ENCODE measurements at regions not wholly inside any gene's neighbourhood (a gene's known extent, or its start where the extent isn't known, plus 50 kb on each side); places are given as distances from the start of the nearest gene placed in this dataset.

GRCh38 chr13:53142306-53142705, 113.7 kb downstream of the OLFM4 start:
- Histone ChIP-seq H3K36me3 (ENCODE audit: control insufficient read depth in 2 of 4, insufficient read depth in 4 of 4, low read length in 3 of 4) (no peaks in the 10 kb centered on the region), H3K27ac (ENCODE audit: low read depth, low read length) (no peak overlapping the region), H3K79me2 (ENCODE audit: control insufficient read depth in 1 of 2, insufficient read depth in 2 of 2, low read length in 2 of 2) (no peaks in the 10 kb centered on the region), H3K4me2 (ENCODE audit: insufficient read depth in 1 of 2, low read depth in 2 of 2, low read length in 2 of 2) (no peak overlapping the region), H3K4me3 (ENCODE audit: extremely low read depth in 1 of 4, insufficient read depth in 2 of 4, low read depth in 3 of 4, low read length in 4 of 4) (no peak overlapping the region), H4K8ac (ENCODE audit: extremely low read depth, insufficient read depth, low read length) (no peak overlapping the region), H2BK20ac (ENCODE audit: low read length) (no peak overlapping the region), H3K14ac (ENCODE audit: insufficient read length) (no peak overlapping the region), H3K4ac (replicated peaks; ENCODE audit: insufficient read length, low read depth, low read length) (no peak overlapping the region), H3K27me3 (replicated peaks in 1 of 4; ENCODE audit: control insufficient read depth in 3 of 4, extremely low read depth in 1 of 4, insufficient read depth in 3 of 4, low read length in 3 of 4) (no peaks in the 10 kb centered on the region), H2BK5ac (ENCODE audit: low read depth, low read length) (no peak overlapping the region), H2BK15ac (ENCODE audit: low read length) (no peak overlapping the region), H3K23me2 (ENCODE audit: low read depth, low read length) (no peaks in the 10 kb centered on the region; the same call in 1 of the 2 replicates), H4K91ac (replicated peaks; ENCODE audit: insufficient read length, low read length) (no peak overlapping the region), H3K18ac (ENCODE audit: extremely low read depth, low read length) (no peak overlapping the region), H3K79me1 (ENCODE audit: low read depth, low read length) (no peaks in the 10 kb centered on the region), H2AFZ (ENCODE audit: low read length) (no peak overlapping the region), H2BK12ac (ENCODE audit: low read depth, low read length) (no peak overlapping the region), H2BK120ac (replicated peaks; ENCODE audit: low read depth, low read length) (no peak overlapping the region), H3K9me3 (ENCODE audit: insufficient read depth in 2 of 2, low read depth in 1 of 2, low read length in 1 of 2) (no peaks in the 10 kb centered on the region), H3K56ac (replicated peaks; ENCODE audit: insufficient read length, low read depth, low read length) (no peak overlapping the region), H3K9ac (replicated peaks in 1 of 4; ENCODE audit: extremely low read depth in 1 of 4, low read depth in 3 of 4, low read length in 3 of 4) (no peak overlapping the region), H3K23ac (ENCODE audit: insufficient read length) (no peak overlapping the region), H4K20me1 (replicated peaks in 1 of 2; ENCODE audit: control insufficient read depth in 1 of 2, insufficient read depth in 2 of 2, low read length in 2 of 2) (no peaks in the 10 kb centered on the region), H4K5ac (ENCODE audit: insufficient read length, low read depth, low read length) (no peak overlapping the region), H2AK5ac (ENCODE audit: low read depth, low read length) (no peak overlapping the region), H3K4me1 (replicated peaks in 1 of 4; ENCODE audit: control insufficient read depth in 3 of 4, insufficient read depth in 4 of 4, low read length in 3 of 4) (peaks cover 0 to 2% (median 0%) of the 10 kb centered on the region in 4 experiments; a peak in 2 of 7 replicates)
- TF ChIP-seq EZH2 (IDR thresholded peaks at IDR 0.05; ENCODE audit: low read depth, low read length, severe bottlenecking), result no peak
- no peak for TF ChIP-seq POU5F1 (IDR thresholded peaks at IDR 0.05; ENCODE audit: low read depth, low read length)
- ChIA-PET POLR2A (ENCODE audit: partially characterized antibody) (no interaction called here), CTCF (ENCODE audit: partially characterized antibody) (interaction anchor here (2.4 kb wide), 1 partner anchor 9 kb away, joined by 10 read pairs; no protein-coding TSS in a partner anchor)
- DNase-seq (ENCODE audit: low read depth in 1 of 2, low spot score in 2 of 2) (no peak), FAIRE-seq (no peak)
- 92% methylated on average over 5 of the region's 5 CpGs; no CpG with 5 or more reads in 1 of the 2 experiments for WGBS, 2 experiments (ENCODE audit: extremely low coverage in 1 of 2, insufficient coverage in 1 of 2, insufficient read length in 1 of 2, insufficient replicate concordance in 2 of 2, low coverage in 1 of 2, low lambda C conversion rate in 2 of 2, missing lambda C conversion rate in 1 of 2)
